GM13977 (cell line): ENCODE measurements at regions not wholly inside any gene's neighbourhood (a gene's known extent, or its start where the extent isn't known, plus 50 kb on each side); places are given as distances from the start of the nearest gene placed in this dataset.

Source experiments
- DNase-seq: peaks from one replicate; pipeline ENCODE4 v3.0.0; 2012; ENCODE audit warnings: low spot score
- CTCF ChIP-seq: IDR thresholded peaks from 2 replicates; pipeline ENCODE4 v1.5.1; 2012; ENCODE audit warnings: mild to moderate bottlenecking, control low read depth; ENCODE audit not compliant: insufficient read depth; ENCODE audit errors: extremely low read depth, missing control alignments
- in situ Hi-C: fragments of 300-500 bp; cut with MboI; formaldehyde crosslinking; loops from one replicate; pipeline ENCODE4 v1.12.0; 2022; ENCODE audit warnings: low sequenced_read_pairs, low pct_unique_long_range_greater_than_20kb, mixed read lengths, inconsistent platforms; ENCODE audit not compliant: unreplicated experiment

- TF ChIP-seq CTCF = no peak
- DNase-seq = no peak
- in situ Hi-C loops = no loop called here
These were observed 116.2 kb downstream of the TTC8 start for GRCh38 chr14:88940671-88941070.

- no peak for TF ChIP-seq CTCF
- in situ Hi-C loops = no loop called here
- DNase-seq = no peak
These were observed 117.0 kb downstream of the TTC8 start for GRCh38 chr14:88941414-88941813.

GRCh38 chr14:88947646-88948598, 123.5 kb downstream of the TTC8 start:
- DNase-seq = no peak
- in situ Hi-C loops = no loop called here
- TF ChIP-seq CTCF = no peak

- in situ Hi-C loops = no loop called here
- DNase-seq = no peak
- no peak for TF ChIP-seq CTCF
These were observed 125.6 kb downstream of the TTC8 start for GRCh38 chr14:88950069-88950468.

GRCh38 chr14:88951370-88951769, 126.9 kb downstream of the TTC8 start:
- no peak for TF ChIP-seq CTCF
- in situ Hi-C loops = no loop called here

GRCh38 chr14:88952901-88953300, 128.4 kb downstream of the TTC8 start:
- in situ Hi-C loops = no loop called here
- DNase-seq = no peak
- TF ChIP-seq CTCF = no peak

More at GRCh38 chr14:88951370-88951769, 126.9 kb downstream of the TTC8 start:
- DNase-seq = no peak
